Liver (tissue), 3 donors: ENCODE measurements at regions not wholly inside any gene's neighbourhood (a gene's known extent, or its start where the extent isn't known, plus 50 kb on each side); places are given as distances from the start of the nearest gene placed in this dataset.

Experiments
- ATF3 ChIP-seq: IDR thresholded peaks from 2 replicates; pipeline ENCODE4 v1.6.1; 2016; ENCODE audit warnings: antibody characterized with exemption
- CTCF ChIP-seq: fragments of 150-350 bp; IDR thresholded peaks from 2 replicates; pipeline ENCODE4 v1.5.1; 2017; ENCODE audit warnings: improper control_type of control experiment, low read depth, low read length; ENCODE audit not compliant: missing input control
- FOXA1 ChIP-seq: IDR thresholded peaks from 2 replicates; pipeline ENCODE4 v1.6.1; 2016; ENCODE audit warnings: antibody characterized with exemption
- HNF4A ChIP-seq, 2 donors: conservative IDR thresholded peaks; 2 replicates each; pipeline ENCODE4 v1.6.1; 2016; ENCODE audit warnings: antibody characterized with exemption in 2 of 2, mild to moderate bottlenecking in 2 of 2
- JUND ChIP-seq, 2 donors: IDR thresholded peaks; 2 replicates each; pipeline ENCODE4 v1.6.1; 2016; ENCODE audit warnings: antibody characterized with exemption in 2 of 2
- MAX ChIP-seq: IDR thresholded peaks from 2 replicates; pipeline ENCODE4 v1.6.1; 2016; ENCODE audit warnings: antibody characterized with exemption
- RAD21 ChIP-seq, 2 donors: IDR thresholded peaks; 2 replicates each; pipeline ENCODE4 v1.6.1; 2016; ENCODE audit warnings: antibody characterized with exemption in 2 of 2, mild to moderate bottlenecking in 2 of 2
- REST ChIP-seq: IDR thresholded peaks from 2 replicates; pipeline ENCODE4 v1.6.1; 2016; ENCODE audit warnings: antibody characterized with exemption, mild to moderate bottlenecking
- SP1 ChIP-seq: IDR thresholded peaks from 2 replicates; pipeline ENCODE4 v1.6.1; 2018; ENCODE audit warnings: antibody characterized with exemption, mild to moderate bottlenecking
- TAF1 ChIP-seq: conservative IDR thresholded peaks from 2 replicates; pipeline ENCODE4 v1.6.1; 2016; ENCODE audit warnings: antibody characterized with exemption, mild to moderate bottlenecking
- YY1 ChIP-seq: IDR thresholded peaks from 2 replicates; pipeline ENCODE4 v1.6.1; 2016; ENCODE audit warnings: antibody characterized with exemption, mild to moderate bottlenecking
- ZBTB33 ChIP-seq: IDR thresholded peaks from 2 replicates; pipeline ENCODE4 v1.6.1; 2016; ENCODE audit warnings: antibody characterized with exemption
- donor health status: healthy.
- donor health status: healthy.

GRCh38 chr20:39176457-39176856 lies 214.3 kb downstream of the DHX35 start:
- no peak for TF ChIP-seq CTCF
- no peak for TF ChIP-seq TAF1
- no peak for TF ChIP-seq REST
- TF ChIP-seq JUND (IDR thresholded peaks at IDR 0.05) = no peak
- TF ChIP-seq ZBTB33 = no peak
- TF ChIP-seq ATF3 = no peak
- TF ChIP-seq YY1 = no peak
- no peak for TF ChIP-seq RAD21 (IDR thresholded peaks at IDR 0.05)
- TF ChIP-seq MAX = no peak
- no peak for TF ChIP-seq HNF4A (conservative IDR thresholded peaks at IDR 0.05)
- no peak for TF ChIP-seq SP1
- no peak for TF ChIP-seq FOXA1
